ENCODE measurements at regions not wholly inside any gene's neighbourhood (a gene's known extent, or its start where the extent isn't known, plus 50 kb on each side); places are given as distances from the start of the nearest gene placed in this dataset.

DNA sequence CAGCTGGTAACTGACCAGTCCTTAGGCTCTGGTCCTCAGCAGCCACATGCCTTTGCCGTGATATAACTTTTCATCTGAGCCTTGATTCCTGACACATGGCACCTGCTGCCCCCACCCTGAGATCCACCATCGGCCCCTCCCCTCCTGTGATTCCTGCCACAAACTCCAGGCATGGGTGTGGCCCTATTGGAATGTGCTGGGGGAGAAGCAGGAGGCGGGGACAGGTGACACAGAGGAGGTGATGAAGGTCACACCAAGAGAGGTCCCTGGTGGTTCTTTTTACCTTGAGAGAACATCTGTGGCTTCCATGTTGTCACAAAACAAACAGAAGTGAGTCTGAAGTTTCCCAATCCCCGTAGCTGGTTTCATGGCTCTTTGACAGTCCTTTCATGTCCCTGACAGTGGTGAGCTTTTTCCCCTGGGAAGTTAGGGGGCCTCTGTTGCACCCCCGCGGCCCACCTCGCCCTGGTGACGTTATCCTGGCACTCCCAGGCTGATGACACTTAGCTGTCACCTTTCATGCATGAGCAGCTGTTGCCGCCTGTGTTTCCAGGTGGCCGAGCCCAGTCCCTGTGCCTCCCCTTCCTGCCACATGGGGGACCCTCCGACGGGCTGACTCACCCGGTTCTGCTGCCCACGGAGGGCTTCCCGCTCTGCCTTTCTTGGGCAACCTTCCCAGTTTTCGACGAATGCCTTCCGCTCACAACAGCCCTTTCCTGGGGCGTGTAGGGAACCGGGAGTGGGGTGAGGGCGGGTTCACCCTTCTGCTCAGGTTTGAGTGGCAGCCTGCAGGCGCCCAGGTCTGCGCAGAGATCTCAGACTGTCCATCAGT lies 66.3 kb upstream of the GLI2 start:
- no peak for DNase-seq

GRCh38 chr2:120669971-120670370 lies 65.7 kb upstream of the GLI2 start:
- DNase-seq = no peak

- no peak for DNase-seq
Measured at GRCh38 chr2:120670371-120670770, 65.3 kb upstream of the GLI2 start.

DNA sequence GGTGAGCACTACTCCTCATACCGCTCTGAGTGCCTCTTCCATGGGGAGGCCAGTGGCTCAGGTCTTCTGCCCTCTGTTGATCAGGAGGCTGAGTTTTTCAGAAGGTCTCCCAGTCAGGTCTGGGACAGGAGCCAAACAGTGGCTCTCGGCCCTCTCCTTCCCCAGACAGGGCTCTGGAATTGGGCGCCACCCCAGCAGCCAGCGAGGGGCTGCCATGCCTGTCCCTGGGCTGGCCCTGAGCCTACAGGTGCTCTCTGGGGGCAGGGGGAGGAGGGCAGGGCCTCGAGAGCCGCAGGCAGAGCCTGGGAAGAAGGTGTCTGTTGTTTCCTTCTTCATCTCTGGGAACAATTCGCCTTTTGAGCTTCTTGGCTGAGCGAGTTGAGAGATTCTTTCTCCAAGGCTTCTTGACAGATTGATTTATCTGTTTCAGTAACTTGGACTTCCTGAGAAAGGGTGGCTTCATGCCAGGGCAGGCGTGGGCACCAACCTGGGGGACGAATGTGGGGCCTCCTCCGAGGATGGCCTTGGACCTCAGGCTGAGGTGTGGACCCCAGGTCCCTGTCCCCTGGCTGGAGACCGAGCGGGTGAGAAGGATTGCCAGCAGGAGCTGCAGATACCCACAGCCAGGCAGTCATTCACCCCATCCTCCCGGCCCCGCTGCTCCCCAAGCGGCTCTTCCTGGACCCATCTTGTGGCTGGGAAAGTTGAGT lies 64.7 kb upstream of the GLI2 start:
- DNase-seq = no peak

DNA sequence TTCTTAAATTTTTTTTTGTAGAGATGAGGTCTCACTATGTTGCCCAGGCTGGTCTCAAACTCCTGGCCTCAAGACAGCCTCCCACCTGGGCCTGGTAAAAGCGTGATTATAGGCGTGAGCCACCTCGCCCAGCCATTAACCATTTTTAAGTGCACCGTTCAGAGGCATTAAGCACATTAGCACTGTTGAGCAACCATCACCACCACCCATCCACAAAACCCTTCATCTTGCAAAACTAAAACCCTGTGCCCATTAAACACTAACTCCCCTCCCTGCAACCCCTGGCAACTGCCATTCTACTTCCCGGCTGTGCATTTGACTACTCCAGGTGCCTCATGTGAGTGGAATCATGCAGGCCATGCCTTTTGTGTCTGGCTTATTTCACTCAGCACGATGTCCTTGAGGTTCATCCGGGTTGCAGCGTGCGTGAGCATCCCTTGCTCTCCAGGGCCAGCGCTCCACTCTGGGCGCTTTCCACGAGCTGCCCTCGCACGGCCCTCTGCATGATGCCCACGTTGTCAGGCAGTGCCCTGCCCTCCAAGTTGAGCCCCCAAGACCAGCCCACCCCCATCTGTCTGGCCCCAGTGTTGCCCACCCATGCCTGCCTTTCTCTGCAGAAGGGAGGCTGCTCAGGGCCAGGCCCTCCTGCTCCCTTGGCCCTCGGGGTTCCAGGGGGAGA lies 63.0 kb upstream of the GLI2 start:
- DNase-seq = no peak

DNA sequence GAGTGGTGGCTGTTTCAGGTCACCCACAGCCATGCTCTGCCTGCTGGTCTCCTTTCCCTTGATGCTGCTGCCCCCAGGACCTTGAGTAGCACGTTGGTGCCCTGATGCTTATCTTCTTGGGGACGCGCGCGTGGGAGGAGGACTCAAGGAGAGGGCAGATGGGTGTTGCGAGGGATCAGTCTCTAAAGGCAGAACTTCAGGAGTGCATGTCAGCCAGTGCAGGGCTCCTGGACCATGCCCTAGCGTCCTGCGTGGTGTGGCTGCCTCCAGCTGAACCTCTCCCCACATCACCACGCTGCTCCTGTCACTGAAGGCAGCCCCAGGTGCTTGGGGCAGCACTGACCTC lies 62.5 kb upstream of the GLI2 start:
- no peak for DNase-seq

- no peak for DNase-seq
Measured at GRCh38 chr2:120673571-120674061, 62.1 kb upstream of the GLI2 start.

- no peak for DNase-seq
Measured at GRCh38 chr2:120674246-120675170, 61.2 kb upstream of the GLI2 start.

DNA sequence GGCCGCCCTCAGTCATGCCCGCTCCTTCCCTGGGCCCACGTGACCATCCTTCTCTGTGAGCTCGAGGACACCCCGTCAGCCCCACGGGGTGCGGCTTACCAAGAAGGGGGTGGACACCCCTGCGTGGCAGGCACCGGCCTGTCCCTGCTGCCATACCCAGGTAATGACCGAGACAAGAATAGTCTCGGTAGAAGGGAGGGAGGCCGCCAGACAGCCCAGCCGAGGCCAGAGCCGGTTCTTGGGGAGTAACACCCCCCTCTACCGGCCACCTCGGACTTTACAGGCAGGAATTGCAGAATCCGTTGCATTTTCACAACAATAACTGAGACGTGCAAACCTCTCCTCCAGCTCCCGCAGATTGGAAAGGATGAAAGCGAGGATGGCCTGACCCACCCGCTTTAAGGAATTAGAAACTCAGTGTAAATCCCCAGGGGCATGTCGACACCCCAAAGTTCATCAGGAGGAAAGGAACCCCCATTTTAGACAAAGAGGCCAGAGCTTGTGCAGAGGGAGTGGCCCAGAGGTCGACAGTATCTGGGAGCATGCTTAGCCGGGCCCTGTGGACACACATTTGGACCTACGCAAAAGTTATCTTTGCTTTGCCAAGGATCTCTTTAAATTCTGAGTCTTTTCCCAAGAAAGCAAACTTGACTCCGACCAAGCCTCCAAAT lies 60.1 kb upstream of the GLI2 start:
- DNase-seq = peak; percentile 22

DNA sequence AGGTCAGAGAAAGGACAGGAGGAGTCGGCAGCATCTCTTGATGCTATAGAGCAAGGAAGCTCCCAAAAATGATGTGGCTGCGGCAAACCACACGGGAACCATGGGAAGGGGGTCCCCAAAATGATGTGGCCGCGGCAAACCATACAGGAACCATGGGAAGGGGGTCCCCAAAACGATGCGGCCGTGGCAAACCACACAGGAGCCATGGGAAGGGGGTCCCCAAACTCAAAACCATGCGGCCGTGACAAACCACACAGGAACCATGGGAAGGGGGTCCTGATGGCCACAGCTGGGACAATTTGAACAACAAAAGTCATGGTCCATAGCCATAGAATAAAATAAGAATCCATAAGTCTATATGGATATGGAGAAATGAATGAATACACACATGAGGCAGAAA lies 58.4 kb upstream of the GLI2 start:
- DNase-seq = no peak

- DNase-seq = no peak
Measured at GRCh38 chr2:120677696-120678247, 57.9 kb upstream of the GLI2 start.

GRCh38 chr2:120678251-120678650 lies 57.4 kb upstream of the GLI2 start:
- no peak for DNase-seq

DNA sequence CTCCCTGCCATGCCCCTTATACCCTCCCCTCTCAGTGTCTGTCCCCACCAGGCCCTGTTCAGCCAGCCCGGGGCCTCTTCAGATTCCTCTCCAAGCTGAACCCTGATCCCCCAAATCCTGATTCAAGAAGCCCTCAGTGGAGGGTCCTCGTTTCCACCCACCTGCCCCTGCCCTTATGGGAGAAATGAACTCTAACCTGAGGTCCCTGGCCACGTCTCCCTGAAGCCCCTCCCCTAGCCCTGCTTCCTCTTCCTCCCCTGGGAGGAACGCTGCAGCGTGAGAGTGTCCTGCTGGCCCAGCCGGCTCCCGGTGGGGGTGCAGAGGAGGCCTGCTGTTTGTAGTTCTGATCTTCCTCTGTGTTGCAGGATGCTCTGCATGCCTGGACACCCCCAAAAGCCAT lies 56.7 kb upstream of the GLI2 start:
- no peak for DNase-seq

DNA sequence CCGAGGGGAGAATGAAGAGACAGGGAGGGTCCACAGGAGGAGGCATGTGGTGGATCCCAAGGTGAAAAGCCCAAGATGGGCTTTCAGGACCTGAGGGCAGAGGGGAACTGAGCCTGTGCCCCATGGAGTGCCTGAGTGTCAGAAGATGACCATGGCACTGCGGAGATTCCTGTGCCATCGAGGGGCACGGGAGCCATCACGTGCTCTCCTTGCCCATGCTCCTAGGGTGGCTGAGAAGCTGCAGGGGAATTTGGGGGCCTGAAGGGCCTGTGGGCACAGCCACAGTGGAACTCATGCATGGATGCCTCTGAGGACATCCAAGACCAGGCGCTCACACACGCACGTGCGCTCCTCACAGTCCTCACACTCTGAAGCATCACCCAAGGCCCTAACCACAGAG lies 56.1 kb upstream of the GLI2 start:
- no peak for DNase-seq

DNA sequence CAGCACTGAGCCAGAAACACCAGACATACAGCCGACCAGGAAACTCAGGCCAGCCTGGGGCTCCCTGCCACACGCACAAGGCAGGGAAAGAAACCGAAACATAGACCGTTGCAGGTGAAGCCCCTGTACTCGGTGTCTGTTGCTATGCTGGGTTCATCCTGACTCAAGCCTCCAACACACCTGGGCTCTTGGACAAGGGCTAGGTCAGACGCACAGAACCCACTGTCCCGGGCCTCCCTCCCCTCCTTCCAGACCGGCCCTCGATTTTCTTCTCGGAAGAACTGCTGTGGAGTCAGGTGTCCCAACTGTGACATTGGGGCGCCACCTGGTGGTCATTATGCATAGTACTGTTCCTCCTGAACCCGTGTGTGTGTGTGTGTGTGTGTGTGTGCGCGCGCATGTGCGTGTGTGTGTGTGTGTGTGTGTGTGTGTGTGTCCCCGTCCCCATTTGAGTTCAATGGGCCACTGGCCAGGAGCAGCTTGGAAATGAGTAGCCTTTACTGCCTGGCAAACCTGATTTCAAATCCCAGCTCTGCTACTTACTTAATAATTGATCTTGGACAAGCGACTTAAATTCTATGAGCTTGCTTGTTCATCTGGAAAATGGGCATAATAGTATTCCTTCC lies 55.4 kb upstream of the GLI2 start:
- peak; percentile 55 for DNase-seq

DNA sequence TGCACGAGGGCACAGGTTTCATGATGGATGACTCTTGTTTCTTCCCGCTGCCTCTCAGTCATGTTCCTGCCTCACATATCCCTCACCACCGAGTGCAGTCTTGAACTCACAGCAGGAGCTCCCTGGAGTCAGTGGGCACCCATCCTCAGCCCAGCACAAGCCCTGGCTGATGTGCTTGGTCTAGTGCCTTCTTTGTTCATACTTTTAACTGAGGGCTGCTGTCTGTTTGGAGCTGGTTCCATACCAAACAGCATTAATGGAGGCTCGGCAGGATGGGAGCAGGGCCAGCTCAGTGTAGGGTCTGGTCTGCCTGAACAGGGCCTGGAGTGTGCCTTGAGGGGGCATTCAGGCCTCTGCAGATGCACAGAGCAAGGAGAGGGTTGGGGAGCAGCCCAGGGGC lies 54.5 kb upstream of the GLI2 start:
- no peak for DNase-seq

- DNase-seq = no peak
Measured at GRCh38 chr2:120681696-120682288, 53.9 kb upstream of the GLI2 start.

GRCh38 chr2:120682654-120683053 lies 53.0 kb upstream of the GLI2 start:
- no peak for DNase-seq

DNA sequence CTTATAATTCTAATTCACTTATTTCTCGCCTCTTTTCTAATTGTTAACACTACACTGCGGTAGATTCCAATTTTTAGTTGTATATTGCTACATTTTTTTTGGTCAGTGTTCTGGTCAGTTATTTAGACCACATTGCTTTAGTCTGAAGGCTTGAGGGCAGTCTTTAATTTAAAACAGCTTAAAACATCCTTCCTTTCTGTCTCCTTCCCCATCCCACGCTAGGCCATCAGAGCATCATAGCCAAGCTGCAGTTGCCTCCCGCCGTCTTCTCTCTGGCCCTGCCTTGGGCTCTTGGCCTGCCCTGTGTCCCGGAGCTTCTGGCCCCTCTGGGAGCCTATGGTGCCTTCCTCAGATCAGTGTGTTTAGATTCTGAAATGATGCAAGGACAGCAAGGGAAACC lies 52.6 kb upstream of the GLI2 start:
- no peak for DNase-seq

GRCh38 chr2:120683701-120684100 lies 52.0 kb upstream of the GLI2 start:
- DNase-seq = no peak

Measured in activated T-cell treated with anti-CD3 and anti-CD28 coated beads for 4 hours (primary cell).